ENCODE measurements at regions not wholly inside any gene's neighbourhood (a gene's known extent, or its start where the extent isn't known, plus 50 kb on each side); places are given as distances from the start of the nearest gene placed in this dataset.

GRCh38 chr15:97501291-97501690, 459.2 kb upstream of the ARRDC4 start:
- no peak overlapping the region for H3K4me3 ChIP-seq (ENCODE audit: low read length)
- H3K27ac ChIP-seq (ENCODE audit: low read length) = no peak overlapping the region
- no peaks in the 10 kb centered on the region for H3K27me3 ChIP-seq (ENCODE audit: control insufficient read depth, insufficient read depth, low read length)
- no peak overlapping the region for H3K9ac ChIP-seq (ENCODE audit: low read length)
- H3K36me3 ChIP-seq (ENCODE audit: control insufficient read depth, low read depth, low read length) = no peaks in the 10 kb centered on the region
- no peaks in the 10 kb centered on the region for H3K4me1 ChIP-seq (ENCODE audit: control insufficient read depth, low read depth, low read length)
- no peaks in the 10 kb centered on the region for H3K9me3 ChIP-seq (ENCODE audit: control insufficient read depth, low read depth, low read length)

DNA sequence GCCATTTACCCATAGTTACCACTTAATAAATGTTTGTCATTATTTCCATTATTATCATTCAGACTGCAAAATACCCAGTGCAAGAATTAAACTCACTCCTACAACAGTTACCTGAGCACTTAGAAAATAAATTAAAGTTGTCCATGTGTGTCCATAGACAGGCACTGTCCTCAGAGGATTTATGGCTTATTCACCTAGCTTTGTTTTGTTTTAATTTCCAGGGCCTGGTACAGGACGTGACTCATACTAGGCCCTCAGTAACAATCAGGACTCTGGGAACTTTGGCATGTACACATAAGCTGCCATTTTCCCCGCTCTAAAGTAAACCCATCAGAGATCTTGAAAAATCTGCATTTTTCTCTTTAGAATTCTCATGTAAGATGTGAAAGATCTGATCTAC, 458.5 kb upstream of the ARRDC4 start:
- no peak overlapping the region for H3K4me3 ChIP-seq (ENCODE audit: low read length)
- no peak overlapping the region for H3K27ac ChIP-seq (ENCODE audit: low read length)
- H3K36me3 ChIP-seq (ENCODE audit: control insufficient read depth, low read depth, low read length) = no peaks in the 10 kb centered on the region
- H3K9me3 ChIP-seq (ENCODE audit: control insufficient read depth, low read depth, low read length) = no peaks in the 10 kb centered on the region
- H3K27me3 ChIP-seq (ENCODE audit: control insufficient read depth, insufficient read depth, low read length) = no peaks in the 10 kb centered on the region
- no peak overlapping the region for H3K9ac ChIP-seq (ENCODE audit: low read length)
- H3K4me1 ChIP-seq (ENCODE audit: control insufficient read depth, low read depth, low read length) = no peaks in the 10 kb centered on the region

GRCh38 chr15:97504031-97504792, 456.3 kb upstream of the ARRDC4 start:
- H3K4me1 ChIP-seq (ENCODE audit: control insufficient read depth, low read depth, low read length) = no peaks in the 10 kb centered on the region
- H3K36me3 ChIP-seq (ENCODE audit: control insufficient read depth, low read depth, low read length) = no peaks in the 10 kb centered on the region
- no peak overlapping the region for H3K4me3 ChIP-seq (ENCODE audit: low read length)
- no peak overlapping the region for H3K27ac ChIP-seq (ENCODE audit: low read length)
- no peaks in the 10 kb centered on the region for H3K27me3 ChIP-seq (ENCODE audit: control insufficient read depth, insufficient read depth, low read length)
- no peak overlapping the region for H3K9ac ChIP-seq (ENCODE audit: low read length)
- no peaks in the 10 kb centered on the region for H3K9me3 ChIP-seq (ENCODE audit: control insufficient read depth, low read depth, low read length)

GRCh38 chr15:97517737-97518136, 442.8 kb upstream of the ARRDC4 start:
- H3K27me3 ChIP-seq (ENCODE audit: control insufficient read depth, insufficient read depth, low read length) = no peaks in the 10 kb centered on the region
- no peak overlapping the region for H3K27ac ChIP-seq (ENCODE audit: low read length)
- H3K36me3 ChIP-seq (ENCODE audit: control insufficient read depth, low read depth, low read length) = no peaks in the 10 kb centered on the region
- no peaks in the 10 kb centered on the region for H3K9me3 ChIP-seq (ENCODE audit: control insufficient read depth, low read depth, low read length)
- H3K9ac ChIP-seq (ENCODE audit: low read length) = no peak overlapping the region
- H3K4me1 ChIP-seq (ENCODE audit: control insufficient read depth, low read depth, low read length) = peaks cover 14% of the 10 kb centered on the region
- H3K4me3 ChIP-seq (ENCODE audit: low read length) = no peak overlapping the region

DNA sequence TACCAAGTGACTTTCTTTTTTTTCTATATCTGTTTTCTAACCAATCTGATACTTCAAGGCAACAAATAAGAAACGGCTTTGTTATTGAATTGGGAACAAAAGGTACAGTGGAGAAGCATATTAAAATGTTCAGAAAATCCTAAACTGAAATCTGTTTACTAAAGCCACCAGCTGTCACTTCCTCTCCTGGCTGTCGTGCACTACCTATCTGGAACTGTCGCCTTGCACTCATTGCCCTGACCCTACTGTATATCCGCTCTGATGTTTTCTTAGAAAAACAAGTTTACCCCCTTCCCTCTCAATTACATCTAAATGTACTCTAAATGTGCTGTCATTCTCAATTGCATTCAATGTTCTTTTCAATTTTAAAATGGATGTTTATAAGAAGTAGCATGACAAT, 439.8 kb upstream of the ARRDC4 start:
- no peaks in the 10 kb centered on the region for H3K9me3 ChIP-seq (ENCODE audit: control insufficient read depth, low read depth, low read length)
- no peak overlapping the region for H3K27ac ChIP-seq (ENCODE audit: low read length)
- no peaks in the 10 kb centered on the region for H3K36me3 ChIP-seq (ENCODE audit: control insufficient read depth, low read depth, low read length)
- peaks cover 14% of the 10 kb centered on the region for H3K4me1 ChIP-seq (ENCODE audit: control insufficient read depth, low read depth, low read length)
- H3K4me3 ChIP-seq (ENCODE audit: low read length) = no peak overlapping the region
- no peak overlapping the region for H3K9ac ChIP-seq (ENCODE audit: low read length)
- H3K27me3 ChIP-seq (ENCODE audit: control insufficient read depth, insufficient read depth, low read length) = no peaks in the 10 kb centered on the region

GRCh38 chr15:97521381-97522285, 438.9 kb upstream of the ARRDC4 start:
- Histone ChIP-seq H3K27me3 (ENCODE audit: control insufficient read depth, insufficient read depth, low read length) (no peaks in the 10 kb centered on the region), H3K27ac (ENCODE audit: low read length) (no peak overlapping the region), H3K4me3 (ENCODE audit: low read length) (no peak overlapping the region), H3K9me3 (ENCODE audit: control insufficient read depth, low read depth, low read length) (no peaks in the 10 kb centered on the region), H3K36me3 (ENCODE audit: control insufficient read depth, low read depth, low read length) (no peaks in the 10 kb centered on the region), H3K9ac (ENCODE audit: low read length) (no peak overlapping the region), H3K4me1 (ENCODE audit: control insufficient read depth, low read depth, low read length) (peaks cover 14% of the 10 kb centered on the region)

GRCh38 chr15:97522347-97522746, 438.2 kb upstream of the ARRDC4 start:
- no peak overlapping the region for H3K9ac ChIP-seq (ENCODE audit: low read length)
- no peaks in the 10 kb centered on the region for H3K27me3 ChIP-seq (ENCODE audit: control insufficient read depth, insufficient read depth, low read length)
- H3K27ac ChIP-seq (ENCODE audit: low read length) = no peak overlapping the region
- no peak overlapping the region for H3K4me3 ChIP-seq (ENCODE audit: low read length)
- H3K4me1 ChIP-seq (ENCODE audit: control insufficient read depth, low read depth, low read length) = peaks cover 14% of the 10 kb centered on the region
- no peaks in the 10 kb centered on the region for H3K36me3 ChIP-seq (ENCODE audit: control insufficient read depth, low read depth, low read length)
- H3K9me3 ChIP-seq (ENCODE audit: control insufficient read depth, low read depth, low read length) = no peaks in the 10 kb centered on the region

GRCh38 chr15:97525809-97526208, 434.7 kb upstream of the ARRDC4 start:
- Histone ChIP-seq H3K27me3 (ENCODE audit: control insufficient read depth, insufficient read depth, low read length) (no peaks in the 10 kb centered on the region), H3K9ac (ENCODE audit: low read length) (no peak overlapping the region), H3K36me3 (ENCODE audit: control insufficient read depth, low read depth, low read length) (no peaks in the 10 kb centered on the region), H3K4me1 (ENCODE audit: control insufficient read depth, low read depth, low read length) (peaks cover 6% of the 10 kb centered on the region), H3K9me3 (ENCODE audit: control insufficient read depth, low read depth, low read length) (no peaks in the 10 kb centered on the region), H3K4me3 (ENCODE audit: low read length) (no peak overlapping the region), H3K27ac (ENCODE audit: low read length) (no peak overlapping the region)

- Histone ChIP-seq H3K4me3 (ENCODE audit: low read length) (no peak overlapping the region), H3K9ac (ENCODE audit: low read length) (no peak overlapping the region), H3K4me1 (ENCODE audit: control insufficient read depth, low read depth, low read length) (no peaks in the 10 kb centered on the region), H3K27ac (ENCODE audit: low read length) (no peak overlapping the region), H3K9me3 (ENCODE audit: control insufficient read depth, low read depth, low read length) (no peaks in the 10 kb centered on the region), H3K36me3 (ENCODE audit: control insufficient read depth, low read depth, low read length) (no peaks in the 10 kb centered on the region), H3K27me3 (ENCODE audit: control insufficient read depth, insufficient read depth, low read length) (no peaks in the 10 kb centered on the region)
Observed at GRCh38 chr15:97528238-97528637, 432.3 kb upstream of the ARRDC4 start.

GRCh38 chr15:97545799-97546198, 414.7 kb upstream of the ARRDC4 start:
- H3K36me3 ChIP-seq (ENCODE audit: control insufficient read depth, low read depth, low read length) = no peaks in the 10 kb centered on the region
- H3K9ac ChIP-seq (ENCODE audit: low read length) = no peak overlapping the region
- H3K27ac ChIP-seq (ENCODE audit: low read length) = no peak overlapping the region
- no peak overlapping the region for H3K4me3 ChIP-seq (ENCODE audit: low read length)
- H3K27me3 ChIP-seq (ENCODE audit: control insufficient read depth, insufficient read depth, low read length) = no peaks in the 10 kb centered on the region
- H3K4me1 ChIP-seq (ENCODE audit: control insufficient read depth, low read depth, low read length) = no peaks in the 10 kb centered on the region
- no peaks in the 10 kb centered on the region for H3K9me3 ChIP-seq (ENCODE audit: control insufficient read depth, low read depth, low read length)

GRCh38 chr15:97547381-97547780, 413.1 kb upstream of the ARRDC4 start:
- Histone ChIP-seq H3K9ac (ENCODE audit: low read length) (no peak overlapping the region), H3K27ac (ENCODE audit: low read length) (no peak overlapping the region)

More at GRCh38 chr15:97547381-97547780, 413.1 kb upstream of the ARRDC4 start:
- H3K9me3 ChIP-seq (ENCODE audit: control insufficient read depth, low read depth, low read length) = no peaks in the 10 kb centered on the region
- H3K36me3 ChIP-seq (ENCODE audit: control insufficient read depth, low read depth, low read length) = no peaks in the 10 kb centered on the region
- H3K4me1 ChIP-seq (ENCODE audit: control insufficient read depth, low read depth, low read length) = no peaks in the 10 kb centered on the region
- H3K27me3 ChIP-seq (ENCODE audit: control insufficient read depth, insufficient read depth, low read length) = no peaks in the 10 kb centered on the region
- H3K4me3 ChIP-seq (ENCODE audit: low read length) = no peak overlapping the region

Data from iPS-18a (cell line).